Hematopoietic multipotent progenitor cell (in vitro differentiated cells): ENCODE measurements at regions not wholly inside any gene's neighbourhood (a gene's known extent, or its start where the extent isn't known, plus 50 kb on each side); places are given as distances from the start of the nearest gene placed in this dataset.

ENCODE experiments used
- DNase-seq, 3 donors: peaks; one replicate each; pipeline ENCODE4 v3.0.0-alpha.2; 2011 to 2015; ENCODE audit warnings: low read depth in 2 of 3, low spot score in 2 of 3

GRCh38 chr5:96247097-96247701 is 185.8 kb downstream of the PCSK1 start:
- DNase-seq, result no peak

GRCh38 chr5:96245140-96246091 is 187.6 kb downstream of the PCSK1 start:
- no peak for DNase-seq

GRCh38 chr5:96244696-96245095 is 188.4 kb downstream of the PCSK1 start:
- DNase-seq, result no peak

- no peak for DNase-seq
Measured at GRCh38 chr5:96243862-96244261, 189.2 kb downstream of the PCSK1 start.

- no peak for DNase-seq
Measured at GRCh38 chr5:96243203-96243602, 189.8 kb downstream of the PCSK1 start.

GRCh38 chr5:96242571-96242970 is 190.5 kb downstream of the PCSK1 start:
- DNase-seq, result no peak

- no peak for DNase-seq
Measured at GRCh38 chr5:96236831-96237230, 196.2 kb downstream of the PCSK1 start.

GRCh38 chr5:96236051-96236450 is 197.0 kb downstream of the PCSK1 start:
- DNase-seq, result no peak

GRCh38 chr5:96235008-96235910 is 197.8 kb downstream of the PCSK1 start:
- no peak for DNase-seq

- no peak for DNase-seq
Measured at GRCh38 chr5:96232602-96233001, 200.4 kb downstream of the PCSK1 start.

- no peak for DNase-seq
Measured at GRCh38 chr5:96229188-96229587, 203.9 kb downstream of the PCSK1 start.

GRCh38 chr5:96228408-96228807 is 204.6 kb downstream of the PCSK1 start:
- no peak for DNase-seq

- DNase-seq, result no peak
Measured at GRCh38 chr5:96227957-96228356, 205.1 kb downstream of the PCSK1 start.

- no peak for DNase-seq
Measured at GRCh38 chr5:96226941-96227552, 206.0 kb downstream of the PCSK1 start.

- no peak for DNase-seq
Measured at GRCh38 chr5:96222129-96222528, 210.9 kb downstream of the PCSK1 start.

- DNase-seq, result no peak
Measured at GRCh38 chr5:96220610-96221390, 212.2 kb downstream of the PCSK1 start.

GRCh38 chr5:96219580-96220281 is 213.3 kb downstream of the PCSK1 start:
- DNase-seq, result no peak

- DNase-seq, result no peak
Measured at GRCh38 chr5:96218653-96219052, 214.4 kb downstream of the PCSK1 start.
